Pancreas (tissue), 10 donors: ENCODE measurements at regions not wholly inside any gene's neighbourhood (a gene's known extent, or its start where the extent isn't known, plus 50 kb on each side); places are given as distances from the start of the nearest gene placed in this dataset.

ENCODE experiments used
- ATAC-seq, 4 donors: fragments of 200-7000 bp; cut with Tn5 transposase; one replicate each; pipeline versions ENCODE4 v1.8.0 to v1.9.1; 2020; ENCODE audit warnings: mild to moderate bottlenecking in 4 of 4, moderate library complexity in 4 of 4
- DNase-seq, 6 donors: peaks; one replicate each; pipeline ENCODE4 v3.0.0-alpha.2; 2020
- FAIRE-seq: peaks from 2 replicates; lab custom pipeline; 2012; peaks lifted over from hg19 to GRCh38; lab: Jason Lieb, UNC
- H3K27ac ChIP-seq, 4 donors: fragments of 200-600 bp; sonication (generic); 1 replicate in 3 of 4; 2 replicates in 1 of 4; pipeline versions ENCODE4 v1.5.0 to v1.8.0; 2020
- H3K27me3 ChIP-seq, 4 donors: fragments of 200-600 bp; one replicate each; pipeline ENCODE4 v1.8.0; 2021
- H3K36me3 ChIP-seq, 3 donors: fragments of 200-600 bp; sonication (generic) in 1 of 3; one replicate each; pipeline versions ENCODE4 v1.5.0 to v1.8.0; 2020 to 2021
- H3K4me1 ChIP-seq, 3 donors: fragments of 200-600 bp; one replicate each; pipeline ENCODE4 v1.8.0; 2021
- H3K4me3 ChIP-seq, 4 donors: fragments of 200-600 bp; sonication (generic) in 2 of 4; one replicate each; pipeline versions ENCODE4 v1.5.0 to v1.8.0; 2020 to 2021
- H3K9me3 ChIP-seq, 4 donors: fragments of 200-600 bp; one replicate each; pipeline ENCODE4 v1.8.0; 2021
- CTCF ChIP-seq, 4 donors: fragments of 200-600 bp; sonication (generic) in 3 of 4; IDR thresholded peaks; one replicate each; pipeline versions ENCODE4 v1.5.0 to v1.8.0; 2021; ENCODE audit warnings: antibody characterized with exemption in 4 of 4
- WGBS, 2 donors: extraction: QIAGEN DNeasy Blood & Tissue Kit; methylation state at CpG; one replicate each; pipeline ENCODE4 v1.1.7; 2013; 5-methylcytosine and 5-hydroxymethylcytosine counted together
- intact Hi-C, 3 donors: fragments of 100-400 bp; cut with DNase I; formaldehyde crosslinking; loops; one replicate each; pipeline versions ENCODE4 v1.11.1 to v1.14.2; 2022
- donor health status: healthy with polysubstance abuse.
- donor health status: DM: no; HTN: no; CAD: no; lungs with moderate emphysema.
- donor health status: DM: no; HTN: no; CAD: no.
- donor health status: control.
- donor health status: control.
- donor health status: Bipolar disorder and iron deficiency.
- donor health status: DM: yes; HTN: yes; CAD: no.
- donor health status: DM: no; HTN: no; CAD: no.
- donor health status: DM: no; HTN: no; CAD: no.
- donor health status: DM: yes; HTN: yes; CAD: no.

GRCh38 chr6:147906361-147906760, 397.9 kb downstream of the SAMD5 start:
- no peak for TF ChIP-seq CTCF (IDR thresholded peaks at IDR 0.05)
- Histone ChIP-seq H3K4me3 (no peak overlapping the region), H3K27me3 (no peaks in the 10 kb centered on the region), H3K4me1 (no peaks in the 10 kb centered on the region), H3K36me3 (no peaks in the 10 kb centered on the region), H3K9me3 (no peaks in the 10 kb centered on the region), H3K27ac (no peak overlapping the region)
- intact Hi-C loops: no loop called here
- DNase-seq (no peak), ATAC-seq (no peak), FAIRE-seq (no peak)
- WGBS, 2 donors: 67 to 84% methylated on average over 3 of the region's 3 CpGs

- FAIRE-seq: no peak
- Histone ChIP-seq H3K27me3 (no peaks in the 10 kb centered on the region), H3K9me3 (no peaks in the 10 kb centered on the region), H3K36me3 (no peaks in the 10 kb centered on the region), H3K4me1 (no peaks in the 10 kb centered on the region), H3K4me3 (no peak overlapping the region), H3K27ac (no peak overlapping the region)
- ATAC-seq: no peak
- DNase-seq: no peak
- intact Hi-C loops: no loop called here
- TF ChIP-seq CTCF (IDR thresholded peaks at IDR 0.05): no peak
- WGBS, 2 donors: 68 to 71% methylated on average over 7 of the region's 7 CpGs
These were observed 401.1 kb downstream of the SAMD5 start for GRCh38 chr6:147909640-147910039.

- DNase-seq (no peak), ATAC-seq (no peak), FAIRE-seq (no peak)
- Histone ChIP-seq H3K9me3 (no peaks in the 10 kb centered on the region), H3K27ac (no peak overlapping the region), H3K36me3 (no peaks in the 10 kb centered on the region), H3K4me3 (no peak overlapping the region), H3K27me3 (no peaks in the 10 kb centered on the region), H3K4me1 (no peaks in the 10 kb centered on the region)
- intact Hi-C loops: no loop called here
- TF ChIP-seq CTCF (IDR thresholded peaks at IDR 0.05): no peak
- 77 to 86% methylated on average over 9 of the region's 9 CpGs for WGBS, 2 donors
These were observed 401.8 kb downstream of the SAMD5 start for GRCh38 chr6:147910281-147910680.

GRCh38 chr6:147911057-147911456, 402.6 kb downstream of the SAMD5 start:
- Histone ChIP-seq H3K36me3 (no peaks in the 10 kb centered on the region), H3K27me3 (no peaks in the 10 kb centered on the region), H3K27ac (no peak overlapping the region), H3K4me1 (no peaks in the 10 kb centered on the region), H3K4me3 (no peak overlapping the region), H3K9me3 (no peaks in the 10 kb centered on the region)
- intact Hi-C loops: no loop called here
- WGBS, 2 donors: 64 to 68% methylated on average over 3 of the region's 3 CpGs
- no peak for ATAC-seq
- DNase-seq: no peak
- no peak for TF ChIP-seq CTCF (IDR thresholded peaks at IDR 0.05)
- no peak for FAIRE-seq

- H3K36me3 ChIP-seq: no peaks in the 10 kb centered on the region
- intact Hi-C loops: no loop called here
- H3K4me1 ChIP-seq: no peaks in the 10 kb centered on the region
- H3K27ac ChIP-seq: no peak overlapping the region
- no peaks in the 10 kb centered on the region for H3K27me3 ChIP-seq
- FAIRE-seq (no peak), DNase-seq (no peak), ATAC-seq (no peak)
- H3K4me3 ChIP-seq: no peak overlapping the region
- no peak for TF ChIP-seq CTCF (IDR thresholded peaks at IDR 0.05)
- H3K9me3 ChIP-seq: no peaks in the 10 kb centered on the region
- 76 to 79% methylated on average over 2 of the region's 2 CpGs for WGBS, 2 donors
These were observed 403.2 kb downstream of the SAMD5 start for GRCh38 chr6:147911686-147912085.
